ENCODE measurements at regions not wholly inside any gene's neighbourhood (a gene's known extent, or its start where the extent isn't known, plus 50 kb on each side); places are given as distances from the start of the nearest gene placed in this dataset.

DNA sequence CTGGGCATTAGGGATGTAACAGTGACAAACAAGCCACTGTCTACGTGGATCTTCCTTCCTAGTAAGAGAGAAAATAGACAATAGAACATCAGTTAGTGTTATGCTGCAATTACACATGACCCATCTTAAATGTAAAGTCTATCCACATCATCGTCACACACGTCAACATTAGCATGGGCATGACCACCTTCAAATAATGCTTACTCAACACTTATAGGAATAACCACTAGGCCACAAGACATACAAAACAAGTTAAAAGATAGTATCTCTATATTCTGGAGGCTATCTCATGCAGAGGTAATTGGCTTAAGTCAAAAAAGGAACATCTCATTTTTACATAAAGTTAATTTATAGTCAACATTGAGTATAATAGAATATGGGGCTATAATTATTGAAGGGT, 156.5 kb downstream of the MOXD1 start:
- no peak for DNase-seq

DNA sequence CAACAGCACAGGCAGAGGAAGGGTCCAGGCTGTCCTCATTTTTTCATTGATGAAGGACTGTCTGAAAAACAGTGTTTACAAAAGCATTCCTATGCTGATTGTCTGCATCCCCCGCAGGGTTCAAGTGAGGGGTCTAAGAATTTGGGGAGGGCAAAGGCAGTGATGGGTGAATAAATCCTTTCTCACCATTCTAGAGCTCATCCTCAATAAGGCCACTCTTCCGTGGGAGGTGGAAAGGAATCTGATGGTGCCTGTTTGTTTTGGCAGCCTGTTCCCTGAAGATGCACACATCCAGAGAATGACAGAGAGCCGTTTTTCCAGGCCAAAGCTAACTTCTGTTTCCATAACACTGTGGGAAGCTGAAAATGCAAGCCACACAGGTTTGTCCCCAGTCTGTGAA, 164.5 kb downstream of the MOXD1 start:
- no peak for DNase-seq

DNA sequence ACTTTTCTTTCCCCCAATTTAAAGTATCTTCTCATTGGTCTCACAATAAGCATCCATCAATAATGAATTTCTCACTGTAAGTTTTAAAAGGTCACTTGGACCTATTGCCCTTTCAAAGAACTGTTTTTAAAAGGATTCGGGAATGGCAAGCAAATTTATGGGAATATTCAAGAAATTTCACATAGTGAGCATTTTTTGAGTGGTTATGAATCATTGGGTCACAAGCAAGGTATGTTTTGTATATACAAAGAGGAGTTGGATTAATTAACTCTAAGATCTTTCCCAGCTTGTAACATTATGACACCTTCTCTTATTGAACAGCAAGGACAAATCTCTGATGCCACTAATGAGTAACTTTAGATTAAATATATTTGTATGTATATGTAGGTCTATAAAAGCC, 165.0 kb downstream of the MOXD1 start:
- no peak for DNase-seq

DNA sequence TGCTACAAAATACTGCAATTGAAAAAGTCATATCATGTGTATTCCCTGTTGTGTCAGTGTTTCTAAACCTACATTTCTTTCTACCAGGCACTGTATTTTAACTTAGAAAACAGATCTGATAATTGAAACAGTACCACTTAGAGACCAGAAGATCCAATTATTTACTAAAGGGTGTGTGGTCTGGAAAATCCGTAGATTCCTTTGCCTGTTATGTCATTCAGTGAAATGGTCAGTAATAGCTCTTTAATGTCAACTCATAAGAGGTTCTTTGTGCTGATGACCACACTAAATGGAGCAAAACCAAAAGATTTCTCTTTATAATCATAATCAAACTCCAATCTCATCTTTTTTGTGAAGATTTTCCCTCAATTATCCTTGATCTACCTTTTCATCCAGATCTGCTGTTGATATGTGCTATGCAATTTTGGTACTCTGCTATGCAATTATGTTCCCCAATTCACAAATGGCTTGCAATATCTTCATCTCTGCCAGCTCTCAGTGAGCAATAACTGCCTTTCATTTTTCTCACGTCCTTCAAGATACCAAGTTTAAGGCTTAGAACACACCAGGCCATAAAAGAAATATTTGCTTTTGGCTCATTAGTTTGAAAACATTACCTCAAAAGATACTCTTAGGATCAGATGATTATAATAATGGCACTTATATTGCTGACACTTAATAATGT, 165.5 kb downstream of the MOXD1 start:
- no peak for DNase-seq

- no peak for DNase-seq
Observed at GRCh38 chr6:132234356-132234755, 166.9 kb downstream of the MOXD1 start.

DNA sequence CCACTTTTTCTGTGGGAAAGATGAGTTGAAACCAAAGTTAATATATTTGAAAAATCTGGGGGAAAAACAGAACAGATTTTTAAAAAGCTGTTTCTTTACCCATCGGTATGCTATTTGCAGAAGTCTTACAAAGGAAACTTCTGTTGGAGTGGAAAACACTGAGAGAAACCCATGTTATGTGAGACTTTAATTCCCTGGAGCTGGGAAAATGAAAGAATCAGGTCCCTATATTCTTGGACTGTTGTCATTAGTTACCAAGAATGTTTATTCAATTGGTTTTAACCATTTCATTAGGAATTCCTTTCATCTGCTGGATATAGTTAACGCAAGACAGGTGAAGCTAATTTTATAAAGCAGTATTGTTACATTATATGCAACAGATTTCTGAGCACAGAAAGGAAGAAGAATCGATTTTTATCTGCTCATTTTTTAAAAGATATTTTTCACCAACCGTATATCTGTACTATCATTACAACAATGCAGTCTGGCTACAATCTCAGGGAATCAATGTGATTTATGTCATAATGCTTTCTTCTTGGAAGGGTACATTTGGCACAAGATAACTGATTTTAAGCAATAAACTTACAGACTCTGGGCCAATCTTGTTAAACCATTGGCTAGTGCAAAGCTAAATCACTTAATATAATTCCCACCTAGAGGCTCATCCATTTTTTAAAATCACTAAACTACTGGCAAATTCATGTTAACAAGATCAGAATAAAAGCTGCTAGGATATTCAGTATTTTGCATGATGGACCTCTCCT, 170.0 kb downstream of the MOXD1 start:
- no peak for DNase-seq

DNA sequence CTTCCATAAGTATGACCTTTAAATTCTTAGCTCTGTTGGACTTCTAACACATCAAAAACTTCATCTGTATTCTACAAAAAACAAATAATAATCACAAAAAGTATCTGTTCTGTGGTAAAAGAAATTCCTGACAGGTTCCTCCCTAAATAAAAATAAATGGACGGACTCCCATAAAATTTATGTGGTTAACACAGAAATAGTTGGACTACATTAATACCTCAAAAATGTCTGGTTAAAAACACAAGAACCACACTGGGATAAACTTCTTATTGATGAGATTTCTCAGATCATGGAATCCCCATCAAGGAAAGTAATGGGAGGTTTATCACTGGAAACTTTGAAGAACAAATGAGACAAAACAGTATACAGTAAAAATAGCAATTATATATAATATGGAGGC, 172.4 kb downstream of the MOXD1 start:
- no peak for DNase-seq

DNA sequence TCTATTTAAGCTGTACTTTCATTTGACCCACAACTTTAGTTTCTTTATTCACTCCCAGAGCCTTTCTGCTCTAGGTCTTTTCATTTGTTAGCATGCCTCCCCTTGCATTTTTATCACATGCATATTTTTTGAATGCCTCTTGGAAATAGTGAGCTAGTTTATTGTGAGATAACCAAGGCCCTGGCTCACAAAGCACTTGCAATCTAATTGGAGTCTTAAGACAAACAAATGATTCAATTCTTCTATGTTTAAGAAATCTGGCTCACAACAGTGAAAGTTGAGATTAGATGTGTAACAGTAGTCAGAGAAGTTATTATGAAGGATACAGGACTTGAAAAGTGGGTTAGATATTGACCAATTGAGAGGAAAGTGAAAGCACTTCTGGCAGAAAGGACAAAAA, 173.4 kb downstream of the MOXD1 start:
- DNase-seq: no peak

DNA sequence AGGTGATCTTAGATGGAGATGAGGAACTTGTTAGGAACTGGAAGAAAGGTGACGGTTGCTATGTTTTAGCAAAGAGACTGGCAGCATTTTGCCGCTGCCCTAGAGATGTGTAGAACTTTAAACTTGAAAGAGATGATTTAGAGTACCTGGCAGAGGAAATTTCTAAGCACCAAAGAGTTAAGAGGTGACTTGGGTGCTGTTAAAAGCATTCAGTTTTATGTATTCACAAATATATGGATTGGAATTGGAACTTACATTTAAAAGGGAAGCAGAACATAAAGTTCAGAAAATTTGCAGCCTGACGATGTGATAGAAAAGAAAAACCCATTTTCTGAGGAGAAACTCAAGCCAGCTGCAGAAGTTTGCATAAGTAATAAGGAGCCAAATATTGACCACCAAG, 176.3 kb downstream of the MOXD1 start:
- no peak for DNase-seq

- DNase-seq: no peak
Observed at GRCh38 chr6:132220800-132221199, 180.5 kb downstream of the MOXD1 start.

GRCh38 chr6:132219901-132220300, 181.4 kb downstream of the MOXD1 start:
- DNase-seq: no peak

- peak; percentile 39 for DNase-seq
Observed at GRCh38 chr6:132218059-132218696, 183.1 kb downstream of the MOXD1 start.

DNA sequence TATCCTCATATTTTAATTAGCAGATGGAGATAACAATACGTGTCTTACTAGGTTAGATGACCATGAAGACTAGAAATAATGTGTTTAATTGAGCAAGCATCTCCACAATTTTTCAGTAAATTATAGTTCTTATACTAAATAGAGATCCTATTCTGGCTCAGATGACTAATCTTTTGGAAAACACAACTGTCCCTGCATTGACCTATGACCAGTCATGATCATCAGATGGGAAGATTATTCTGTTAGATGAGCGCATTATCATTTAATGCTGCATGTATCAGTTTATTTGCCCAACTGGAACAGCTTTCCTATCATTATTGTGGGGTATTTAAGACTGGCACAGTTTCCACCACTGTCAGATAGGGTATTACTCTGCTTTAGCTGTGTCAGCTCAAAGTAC, 185.5 kb downstream of the MOXD1 start:
- DNase-seq: no peak

DNA sequence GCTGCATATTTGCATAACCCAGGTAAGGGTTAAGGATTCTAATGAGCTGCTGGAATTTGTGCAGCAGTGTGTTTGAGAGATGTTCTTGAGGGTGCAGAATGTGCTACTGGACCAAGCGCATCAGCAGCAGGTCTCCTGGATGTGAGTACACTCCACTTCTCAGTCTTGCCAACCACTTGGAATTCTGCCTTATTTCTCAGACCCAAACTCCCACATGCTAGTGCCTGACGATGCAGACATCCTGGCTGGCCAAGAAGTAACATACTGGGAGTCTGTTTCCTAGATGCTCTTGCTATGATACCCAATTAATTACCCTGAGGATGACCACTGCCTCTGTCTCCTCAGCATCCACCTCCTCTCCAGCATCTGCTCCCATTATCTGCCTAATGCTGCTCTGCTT, 186.6 kb downstream of the MOXD1 start:
- DNase-seq: no peak

DNA sequence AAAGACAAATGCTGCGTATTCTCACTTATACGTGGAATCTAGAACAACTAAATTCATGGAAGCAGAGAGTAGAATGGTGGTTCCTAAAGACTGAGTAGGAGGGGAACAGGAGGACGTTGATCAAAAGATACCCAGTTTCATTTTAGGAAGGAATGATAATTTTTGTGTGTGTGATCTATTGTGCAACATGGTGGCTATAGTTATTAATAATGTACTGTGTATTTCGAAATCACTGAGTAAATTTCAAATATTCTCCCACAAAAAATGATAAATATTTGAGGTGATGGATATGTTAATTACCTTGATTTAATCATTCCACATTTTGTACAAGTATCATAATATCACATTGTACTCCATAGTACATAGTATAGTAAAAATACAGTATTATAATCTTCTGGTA, 187.5 kb downstream of the MOXD1 start:
- DNase-seq: no peak

GRCh38 chr6:132213191-132213590, 188.1 kb downstream of the MOXD1 start:
- no peak for DNase-seq

DNA sequence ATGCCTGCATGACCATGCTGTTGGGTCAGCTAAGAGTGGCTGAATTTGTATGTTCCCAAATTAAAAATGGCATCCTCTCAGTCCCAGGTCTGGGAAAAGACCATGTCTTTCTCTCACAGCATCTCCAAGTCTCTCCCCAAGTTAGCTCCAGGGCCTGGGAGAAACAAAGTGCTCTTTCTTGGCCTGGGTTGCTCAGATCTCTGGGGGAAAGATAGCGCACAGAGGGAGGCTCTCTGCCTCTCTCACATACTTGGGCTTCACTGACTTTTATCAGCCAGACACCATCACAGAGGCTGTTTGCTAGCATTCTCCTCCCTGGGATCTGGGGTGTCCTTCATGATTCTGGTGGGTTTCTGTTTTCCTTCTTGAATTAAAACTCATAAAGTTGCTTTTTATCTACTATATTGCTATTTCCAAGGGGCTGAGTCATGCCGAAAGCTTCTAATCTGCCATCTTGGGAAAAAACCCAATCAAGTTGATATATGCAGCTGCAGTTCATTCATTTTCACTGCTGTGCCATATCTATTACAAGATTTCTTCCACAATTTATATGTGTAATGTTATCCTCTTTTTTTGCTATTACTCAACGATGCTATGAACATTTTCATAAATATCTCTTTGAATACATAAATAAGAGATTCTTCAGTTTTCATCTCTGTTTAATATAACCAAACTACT, 190.2 kb downstream of the MOXD1 start:
- DNase-seq: no peak

DNA sequence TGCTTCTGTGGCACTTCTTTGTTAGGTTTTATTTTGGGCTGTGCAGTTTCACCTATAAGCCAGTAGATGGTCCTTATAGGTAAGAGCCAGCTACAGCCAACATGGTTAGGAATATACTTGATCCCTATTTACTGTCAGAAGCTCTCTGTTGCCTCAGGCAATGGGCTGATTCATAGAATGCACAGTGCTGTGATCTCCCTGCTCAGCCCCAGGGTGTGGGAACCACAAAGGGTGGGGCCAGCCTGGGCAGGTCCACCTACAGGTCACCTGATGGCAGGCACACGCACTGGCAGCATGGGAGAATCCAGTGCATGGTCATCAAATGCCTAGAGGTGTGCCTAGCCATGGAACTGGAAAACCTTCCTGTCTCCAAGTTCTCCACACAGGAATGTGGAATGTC, 191.9 kb downstream of the MOXD1 start:
- DNase-seq: no peak

- no peak for DNase-seq
Observed at GRCh38 chr6:132207991-132208390, 193.3 kb downstream of the MOXD1 start.

- no peak for DNase-seq
Observed at GRCh38 chr6:132205946-132206345, 195.3 kb downstream of the MOXD1 start.

GRCh38 chr6:132204591-132204990, 196.7 kb downstream of the MOXD1 start:
- DNase-seq: no peak

DNA sequence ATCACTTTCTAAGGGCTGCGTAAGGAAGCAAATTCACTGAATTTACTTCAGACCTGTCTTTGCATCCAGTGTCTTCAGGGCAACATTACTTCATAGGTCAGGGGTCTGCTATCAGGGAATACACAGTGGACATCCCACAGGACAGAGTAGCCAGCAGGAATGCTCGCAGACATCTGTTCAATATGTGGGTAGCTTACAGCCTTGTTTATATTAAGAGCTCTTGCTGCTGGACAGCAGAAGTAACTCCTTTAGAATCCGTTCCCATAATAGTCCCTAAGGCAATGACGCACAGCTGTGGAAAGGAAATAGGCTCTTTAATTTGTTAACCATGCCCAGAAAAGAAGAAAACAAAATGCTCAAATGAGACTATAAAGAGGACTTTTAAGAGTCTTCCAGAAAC, 198.7 kb downstream of the MOXD1 start:
- DNase-seq: no peak

- DNase-seq: no peak
Observed at GRCh38 chr6:132199343-132199742, 201.9 kb downstream of the MOXD1 start.

- no peak for DNase-seq
Observed at GRCh38 chr6:132198896-132199295, 202.4 kb downstream of the MOXD1 start.
